ENCODE measurements at regions not wholly inside any gene's neighbourhood (a gene's known extent, or its start where the extent isn't known, plus 50 kb on each side); places are given as distances from the start of the nearest gene placed in this dataset.
A peak's percentile ranks its signal among the peaks of the same experiment; 100 is the strongest.

- WGBS (ENCODE audit: insufficient coverage), result 65% methylated on average over 4 of the region's 5 CpGs
- ChIA-PET POLR2A (no interaction called here), CTCF (no interaction called here)
- no peak overlapping the region for H3K27ac ChIP-seq (ENCODE audit: insufficient read depth in 1 of 2, low read depth in 1 of 2, low read length in 2 of 2, poor library complexity in 1 of 2, severe bottlenecking in 2 of 2)
- DNase-seq, result peak in 2 of 3 donors; percentile 26 to 56
- no peaks in the 10 kb centered on the region for H3K36me3 ChIP-seq (ENCODE audit: control insufficient read depth in 4 of 4, insufficient read depth in 4 of 4, low read length in 3 of 4)
- peaks cover 0 to 26% (median 7%) of the 10 kb centered on the region in 4 experiments for H3K4me1 ChIP-seq (ENCODE audit: control extremely low read depth in 1 of 4, control insufficient read depth in 4 of 4, insufficient read depth in 4 of 4, low read length in 3 of 4)
- H3K9me3 ChIP-seq (ENCODE audit: control extremely low read depth in 1 of 5, control insufficient read depth in 4 of 5, insufficient read depth in 2 of 5, low read depth in 1 of 5, low read length in 4 of 5), result peaks cover 0 to 3% (median 0%) of the 10 kb centered on the region in 5 experiments
- no peaks in the 10 kb centered on the region for H3K27me3 ChIP-seq (replicated peaks in 2 of 5; ENCODE audit: control insufficient read depth in 4 of 5, insufficient read depth in 5 of 5, low read length in 4 of 5)
- H3K4me3 ChIP-seq (ENCODE audit: control insufficient read depth in 1 of 7, extremely low read depth in 1 of 7, insufficient read depth in 4 of 7, low read depth in 2 of 7, low read length in 6 of 7), result no peak overlapping the region
Measured at GRCh38 chr11:110812086-110812733, 100.0 kb upstream of the ARHGAP20 start.

GRCh38 chr11:110809417-110810199, 97.4 kb upstream of the ARHGAP20 start:
- ChIA-PET CTCF (no interaction called here), POLR2A (no interaction called here)
- no peaks in the 10 kb centered on the region for H3K36me3 ChIP-seq (ENCODE audit: control insufficient read depth in 4 of 4, insufficient read depth in 4 of 4, low read length in 3 of 4)
- no peaks in the 10 kb centered on the region for H3K9me3 ChIP-seq (ENCODE audit: control extremely low read depth in 1 of 5, control insufficient read depth in 4 of 5, insufficient read depth in 2 of 5, low read depth in 1 of 5, low read length in 4 of 5)
- H3K27ac ChIP-seq (ENCODE audit: insufficient read depth in 1 of 2, low read depth in 1 of 2, low read length in 2 of 2, poor library complexity in 1 of 2, severe bottlenecking in 2 of 2), result no peak overlapping the region
- no peaks in the 10 kb centered on the region for H3K27me3 ChIP-seq (replicated peaks in 2 of 5; ENCODE audit: control insufficient read depth in 4 of 5, insufficient read depth in 5 of 5, low read length in 4 of 5)
- DNase-seq, result peak in 1 of 3 donors; percentile 54
- whole genome bisulfite sequencing (ENCODE audit: insufficient coverage), result no CpG with 5 or more reads among the region's 6 CpGs
- no peak overlapping the region for H3K4me3 ChIP-seq (ENCODE audit: control insufficient read depth in 1 of 7, extremely low read depth in 1 of 7, insufficient read depth in 4 of 7, low read depth in 2 of 7, low read length in 6 of 7)
- H3K4me1 ChIP-seq (ENCODE audit: control extremely low read depth in 1 of 4, control insufficient read depth in 4 of 4, insufficient read depth in 4 of 4, low read length in 3 of 4), result peaks cover 0 to 26% (median 7%) of the 10 kb centered on the region in 4 experiments

- H3K27ac ChIP-seq (ENCODE audit: insufficient read depth in 1 of 2, low read depth in 1 of 2, low read length in 2 of 2, poor library complexity in 1 of 2, severe bottlenecking in 2 of 2), result no peak overlapping the region
- no peaks in the 10 kb centered on the region for H3K36me3 ChIP-seq (ENCODE audit: control insufficient read depth in 4 of 4, insufficient read depth in 4 of 4, low read length in 3 of 4)
- POLR2A ChIA-PET, result no interaction called here
- H3K4me1 ChIP-seq (ENCODE audit: control extremely low read depth in 1 of 4, control insufficient read depth in 4 of 4, insufficient read depth in 4 of 4, low read length in 3 of 4), result peaks cover 0 to 26% (median 7%) of the 10 kb centered on the region in 4 experiments
- no peaks in the 10 kb centered on the region for H3K9me3 ChIP-seq (ENCODE audit: control extremely low read depth in 1 of 5, control insufficient read depth in 4 of 5, insufficient read depth in 2 of 5, low read depth in 1 of 5, low read length in 4 of 5)
- CTCF ChIA-PET, result no interaction called here
- H3K4me3 ChIP-seq (ENCODE audit: control insufficient read depth in 1 of 7, extremely low read depth in 1 of 7, insufficient read depth in 4 of 7, low read depth in 2 of 7, low read length in 6 of 7), result no peak overlapping the region
- no peaks in the 10 kb centered on the region for H3K27me3 ChIP-seq (replicated peaks in 2 of 5; ENCODE audit: control insufficient read depth in 4 of 5, insufficient read depth in 5 of 5, low read length in 4 of 5)
- DNase-seq, result peak in 2 of 3 donors; percentile 35 to 59
- WGBS (ENCODE audit: insufficient coverage), result 75% methylated on average over 4 of the region's 6 CpGs
Measured at GRCh38 chr11:110808248-110808647, 96.0 kb upstream of the ARHGAP20 start.

DNA sequence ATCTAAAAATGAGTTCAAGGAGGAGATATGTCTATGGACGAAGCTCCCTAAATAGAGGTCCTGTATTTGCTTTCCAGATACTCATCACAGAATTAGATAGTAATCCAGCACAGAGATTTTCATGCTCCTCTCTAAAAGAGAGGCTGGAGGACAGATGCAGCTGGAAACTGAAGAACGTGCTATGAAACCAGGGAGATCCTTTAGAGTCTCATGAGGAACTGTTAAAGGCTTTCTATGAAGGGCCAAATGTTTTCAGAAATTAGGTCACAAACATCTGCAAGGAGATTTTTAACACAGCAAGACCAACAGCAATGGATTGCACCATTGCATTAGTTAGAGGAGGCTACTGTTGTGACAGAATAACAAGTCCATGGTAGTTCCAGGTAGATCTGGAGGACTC, 95.6 kb upstream of the ARHGAP20 start:
- POLR2A ChIA-PET, result interaction anchor here (0.6 kb wide), 1 partner anchor 85 kb away, joined by 4 read pairs; no protein-coding TSS in a partner anchor
- no peak overlapping the region for H3K27ac ChIP-seq (ENCODE audit: insufficient read depth in 1 of 2, low read depth in 1 of 2, low read length in 2 of 2, poor library complexity in 1 of 2, severe bottlenecking in 2 of 2)
- peaks cover 0 to 26% (median 7%) of the 10 kb centered on the region in 4 experiments for H3K4me1 ChIP-seq (ENCODE audit: control extremely low read depth in 1 of 4, control insufficient read depth in 4 of 4, insufficient read depth in 4 of 4, low read length in 3 of 4)
- no peaks in the 10 kb centered on the region for H3K36me3 ChIP-seq (ENCODE audit: control insufficient read depth in 4 of 4, insufficient read depth in 4 of 4, low read length in 3 of 4)
- no peak for DNase-seq
- CTCF ChIA-PET, result no interaction called here
- no peaks in the 10 kb centered on the region for H3K9me3 ChIP-seq (ENCODE audit: control extremely low read depth in 1 of 5, control insufficient read depth in 4 of 5, insufficient read depth in 2 of 5, low read depth in 1 of 5, low read length in 4 of 5)
- H3K4me3 ChIP-seq (ENCODE audit: control insufficient read depth in 1 of 7, extremely low read depth in 1 of 7, insufficient read depth in 4 of 7, low read depth in 2 of 7, low read length in 6 of 7), result no peak overlapping the region
- WGBS (ENCODE audit: insufficient coverage), result 100% methylated on average over 1 of the region's 2 CpGs
- no peaks in the 10 kb centered on the region for H3K27me3 ChIP-seq (replicated peaks in 2 of 5; ENCODE audit: control insufficient read depth in 4 of 5, insufficient read depth in 5 of 5, low read length in 4 of 5)

- Histone ChIP-seq H3K27me3 (replicated peaks in 2 of 5; ENCODE audit: control insufficient read depth in 4 of 5, insufficient read depth in 5 of 5, low read length in 4 of 5) (no peaks in the 10 kb centered on the region), H3K36me3 (ENCODE audit: control insufficient read depth in 4 of 4, insufficient read depth in 4 of 4, low read length in 3 of 4) (no peaks in the 10 kb centered on the region), H3K4me1 (ENCODE audit: control extremely low read depth in 1 of 4, control insufficient read depth in 4 of 4, insufficient read depth in 4 of 4, low read length in 3 of 4) (peaks cover 0 to 19% (median 7%) of the 10 kb centered on the region in 4 experiments), H3K9me3 (ENCODE audit: control extremely low read depth in 1 of 5, control insufficient read depth in 4 of 5, insufficient read depth in 2 of 5, low read depth in 1 of 5, low read length in 4 of 5) (no peaks in the 10 kb centered on the region), H3K27ac (ENCODE audit: insufficient read depth in 1 of 2, low read depth in 1 of 2, low read length in 2 of 2, poor library complexity in 1 of 2, severe bottlenecking in 2 of 2) (no peak overlapping the region), H3K4me3 (ENCODE audit: control insufficient read depth in 1 of 7, extremely low read depth in 1 of 7, insufficient read depth in 4 of 7, low read depth in 2 of 7, low read length in 6 of 7) (no peak overlapping the region)
- 100% methylated on average over 1 of the region's 1 CpG for WGBS (ENCODE audit: insufficient coverage)
- no peak for DNase-seq
- POLR2A ChIA-PET, result no interaction called here
- CTCF ChIA-PET, result interaction anchor here (0.8 kb wide), 1 partner anchor 14 kb away, joined by 4 read pairs; no protein-coding TSS in a partner anchor
Measured at GRCh38 chr11:110805756-110806155, 93.5 kb upstream of the ARHGAP20 start.

DNA sequence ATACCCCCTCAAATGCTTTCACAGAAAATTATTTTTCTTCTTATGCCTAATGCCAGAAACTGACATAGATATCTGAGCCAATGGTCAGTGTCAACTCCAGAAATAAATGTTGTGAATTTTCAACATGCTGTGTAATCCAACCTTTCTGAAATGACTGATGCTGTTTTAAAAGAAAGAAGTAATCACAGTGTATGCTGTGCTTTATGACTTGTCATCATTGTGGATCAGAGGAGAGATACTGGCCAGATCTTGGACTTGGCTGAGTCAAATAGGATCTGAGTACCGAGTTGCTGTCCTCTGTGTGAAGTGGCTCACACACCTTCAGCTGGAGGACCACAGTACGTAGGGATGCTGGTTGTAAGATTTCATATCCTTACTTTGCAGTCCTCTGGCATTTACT, 89.9 kb upstream of the ARHGAP20 start:
- Histone ChIP-seq H3K4me1 (ENCODE audit: control extremely low read depth in 1 of 4, control insufficient read depth in 4 of 4, insufficient read depth in 4 of 4, low read length in 3 of 4) (peaks cover 2 to 23% (median 17%) of the 10 kb centered on the region in 4 experiments), H3K36me3 (ENCODE audit: control insufficient read depth in 4 of 4, insufficient read depth in 4 of 4, low read length in 3 of 4) (no peaks in the 10 kb centered on the region), H3K27ac (ENCODE audit: insufficient read depth in 1 of 2, low read depth in 1 of 2, low read length in 2 of 2, poor library complexity in 1 of 2, severe bottlenecking in 2 of 2) (no peak overlapping the region), H3K27me3 (replicated peaks in 2 of 5; ENCODE audit: control insufficient read depth in 4 of 5, insufficient read depth in 5 of 5, low read length in 4 of 5) (no peaks in the 10 kb centered on the region), H3K9me3 (ENCODE audit: control extremely low read depth in 1 of 5, control insufficient read depth in 4 of 5, insufficient read depth in 2 of 5, low read depth in 1 of 5, low read length in 4 of 5) (no peaks in the 10 kb centered on the region), H3K4me3 (ENCODE audit: control insufficient read depth in 1 of 7, extremely low read depth in 1 of 7, insufficient read depth in 4 of 7, low read depth in 2 of 7, low read length in 6 of 7) (no peak overlapping the region)
- WGBS (ENCODE audit: insufficient coverage), result 100% methylated on average over 1 of the region's 2 CpGs
- ChIA-PET POLR2A (interaction anchor here (1.3 kb wide), 1 partner anchor 182 kb away, joined by 3 read pairs; no protein-coding TSS in a partner anchor), CTCF (no interaction called here)
- no peak for DNase-seq

DNA sequence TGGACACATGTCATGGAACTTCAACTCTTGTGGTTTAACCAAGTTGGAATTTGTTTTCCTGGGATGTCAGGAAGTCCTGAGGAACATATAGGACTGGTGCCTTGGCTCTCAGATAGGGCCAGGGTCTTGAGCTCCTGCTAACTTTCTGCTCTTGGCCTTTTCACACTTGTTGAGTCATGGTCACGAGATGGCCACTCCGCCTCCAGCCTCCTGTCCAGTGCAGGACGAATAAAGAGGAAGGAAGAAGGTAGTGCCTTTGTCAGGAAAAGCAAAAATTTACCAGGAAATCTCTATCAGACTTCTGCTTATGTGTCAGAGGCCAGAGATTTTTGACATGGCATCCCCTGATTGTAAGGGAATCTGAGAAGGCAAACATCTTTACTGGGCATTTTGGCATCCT, 89.1 kb upstream of the ARHGAP20 start:
- Histone ChIP-seq H3K36me3 (ENCODE audit: control insufficient read depth in 4 of 4, insufficient read depth in 4 of 4, low read length in 3 of 4) (no peaks in the 10 kb centered on the region), H3K9me3 (ENCODE audit: control extremely low read depth in 1 of 5, control insufficient read depth in 4 of 5, insufficient read depth in 2 of 5, low read depth in 1 of 5, low read length in 4 of 5) (no peaks in the 10 kb centered on the region), H3K27me3 (replicated peaks in 2 of 5; ENCODE audit: control insufficient read depth in 4 of 5, insufficient read depth in 5 of 5, low read length in 4 of 5) (no peaks in the 10 kb centered on the region), H3K4me1 (ENCODE audit: control extremely low read depth in 1 of 4, control insufficient read depth in 4 of 4, insufficient read depth in 4 of 4, low read length in 3 of 4) (peaks cover 6 to 26% (median 24%) of the 10 kb centered on the region in 4 experiments), H3K27ac (ENCODE audit: insufficient read depth in 1 of 2, low read depth in 1 of 2, low read length in 2 of 2, poor library complexity in 1 of 2, severe bottlenecking in 2 of 2) (no peak overlapping the region), H3K4me3 (ENCODE audit: control insufficient read depth in 1 of 7, extremely low read depth in 1 of 7, insufficient read depth in 4 of 7, low read depth in 2 of 7, low read length in 6 of 7) (no peak overlapping the region)
- WGBS (ENCODE audit: insufficient coverage), result 67% methylated on average over 3 of the region's 3 CpGs
- ChIA-PET POLR2A (no interaction called here), CTCF (no interaction called here)
- DNase-seq, result no peak
